Muscle layer of duodenum (tissue), 2 donors: ENCODE measurements at regions not wholly inside any gene's neighbourhood (a gene's known extent, or its start where the extent isn't known, plus 50 kb on each side); places are given as distances from the start of the nearest gene placed in this dataset.

Source experiments
- H3K27ac ChIP-seq: one replicate; pipeline ENCODE4 v1.7.0; 2013; ENCODE audit warnings: mild to moderate bottlenecking, low read length
- H3K27me3 ChIP-seq: one replicate; pipeline ENCODE4 v1.7.0; 2013; ENCODE audit warnings: low read depth, mild to moderate bottlenecking, control low read depth, low read length
- H3K36me3 ChIP-seq, 2 donors: one replicate each; pipeline ENCODE4 v1.7.0; 2013; ENCODE audit warnings: low read length in 2 of 2, control low read depth in 1 of 2, mild to moderate bottlenecking in 1 of 2; ENCODE audit not compliant: insufficient read depth in 2 of 2, control insufficient read depth in 1 of 2
- H3K4me1 ChIP-seq, 2 donors: one replicate each; pipeline ENCODE4 v1.7.0; 2013; ENCODE audit warnings: low read length in 2 of 2, mild to moderate bottlenecking in 2 of 2, control low read depth in 1 of 2, moderate library complexity in 1 of 2; ENCODE audit not compliant: insufficient read depth in 2 of 2, control insufficient read depth in 1 of 2
- H3K4me3 ChIP-seq, 2 donors: one replicate each; pipeline ENCODE4 v1.7.0; 2013; ENCODE audit warnings: low read length in 2 of 2, low read depth in 1 of 2, mild to moderate bottlenecking in 1 of 2
- H3K9me3 ChIP-seq, 2 donors: one replicate each; pipeline ENCODE4 v1.7.0; 2013; ENCODE audit warnings: low read length in 2 of 2, control low read depth in 1 of 2, mild to moderate bottlenecking in 1 of 2; ENCODE audit not compliant: control insufficient read depth in 1 of 2
- donor health status: healthy.

GRCh38 chr2:121088251-121089165 is 196.5 kb downstream of the TFCP2L1 start:
- Histone ChIP-seq H3K4me3 (no peak overlapping the region), H3K27me3 (no peaks in the 10 kb centered on the region), H3K4me1 (no peaks in the 10 kb centered on the region)

DNA sequence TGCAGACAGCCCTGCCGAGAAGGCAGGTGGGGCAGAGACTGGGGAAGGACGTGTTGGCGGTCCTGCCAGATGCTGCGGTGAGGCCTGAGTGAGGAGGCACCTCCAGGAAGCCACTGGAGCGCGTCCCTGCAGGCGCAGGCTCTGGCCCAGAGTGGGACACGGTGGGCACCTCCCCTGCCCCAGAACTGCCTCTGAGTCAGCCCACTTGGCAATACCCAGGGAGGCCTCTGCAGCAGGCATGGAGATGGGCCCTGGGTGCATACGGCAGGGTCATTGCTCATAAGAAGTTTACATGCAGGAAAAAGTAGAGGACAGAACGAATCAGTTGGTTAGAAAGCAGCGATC is 195.9 kb downstream of the TFCP2L1 start:
- no peak overlapping the region for H3K27ac ChIP-seq
- no peaks in the 10 kb centered on the region for H3K4me1 ChIP-seq
- no peaks in the 10 kb centered on the region for H3K9me3 ChIP-seq
- no peaks in the 10 kb centered on the region for H3K27me3 ChIP-seq
- H3K4me3 ChIP-seq: no peak overlapping the region
- H3K36me3 ChIP-seq: no peaks in the 10 kb centered on the region

More at GRCh38 chr2:121088251-121089165, 196.5 kb downstream of the TFCP2L1 start:
- no peaks in the 10 kb centered on the region for H3K9me3 ChIP-seq
- no peak overlapping the region for H3K27ac ChIP-seq
- H3K36me3 ChIP-seq: no peaks in the 10 kb centered on the region

DNA sequence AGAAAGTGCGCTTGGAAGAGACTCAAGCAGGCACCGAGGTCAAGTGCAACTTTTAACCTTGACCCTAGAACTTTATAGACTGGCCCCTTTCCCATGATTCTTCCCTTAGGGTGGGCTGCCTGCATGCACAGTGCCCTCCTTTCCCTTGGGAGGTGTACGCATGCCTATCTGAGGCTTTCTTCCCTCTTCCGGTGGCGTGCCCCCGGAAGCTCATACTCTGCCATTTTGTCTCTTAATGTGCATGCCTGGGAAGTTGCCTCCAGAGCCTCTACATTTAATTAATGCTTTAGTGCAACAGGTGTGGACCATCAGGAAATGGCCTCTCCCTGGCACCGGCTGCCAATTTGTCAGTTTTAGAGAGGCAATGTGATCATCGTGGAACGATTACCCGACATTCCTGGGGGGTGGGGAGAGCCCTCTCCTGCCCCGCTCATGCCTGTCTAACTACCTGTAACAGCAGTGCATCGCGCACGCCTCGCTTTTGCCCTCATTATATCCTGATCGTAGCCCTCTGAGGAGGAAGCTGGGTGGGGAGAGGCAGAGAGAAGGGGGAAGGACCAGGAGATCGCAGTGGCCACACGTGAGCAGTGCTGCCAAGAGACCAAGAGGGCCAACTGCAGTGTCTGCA is 194.8 kb downstream of the TFCP2L1 start:
- no peaks in the 10 kb centered on the region for H3K9me3 ChIP-seq
- no peaks in the 10 kb centered on the region for H3K4me1 ChIP-seq
- H3K27ac ChIP-seq: no peak overlapping the region
- H3K36me3 ChIP-seq: no peaks in the 10 kb centered on the region
- no peak overlapping the region for H3K4me3 ChIP-seq
- no peaks in the 10 kb centered on the region for H3K27me3 ChIP-seq

DNA sequence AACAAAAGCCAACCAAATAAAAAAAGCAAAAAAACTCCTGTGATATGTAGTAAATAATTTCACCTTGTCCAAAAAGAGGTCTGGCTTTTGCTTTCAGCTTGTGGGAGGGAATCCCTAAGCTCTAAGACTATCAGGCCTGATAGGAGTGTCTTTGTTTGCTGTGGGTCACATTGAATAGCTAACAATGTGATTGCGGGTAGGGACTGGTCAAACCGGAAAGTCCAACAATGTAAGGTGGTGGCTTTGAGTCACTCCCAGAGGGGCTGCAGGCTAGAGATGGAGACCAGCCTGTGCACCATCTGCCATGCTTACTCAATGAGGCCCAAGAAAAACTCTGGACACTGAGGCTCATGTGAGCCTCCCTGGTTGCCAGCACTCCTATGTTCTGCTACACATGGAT is 192.9 kb downstream of the TFCP2L1 start:
- H3K4me1 ChIP-seq: no peaks in the 10 kb centered on the region
- H3K27ac ChIP-seq: no peak overlapping the region
- no peaks in the 10 kb centered on the region for H3K36me3 ChIP-seq
- H3K9me3 ChIP-seq: no peaks in the 10 kb centered on the region
- H3K27me3 ChIP-seq: no peaks in the 10 kb centered on the region
- no peak overlapping the region for H3K4me3 ChIP-seq

- Histone ChIP-seq H3K9me3 (no peaks in the 10 kb centered on the region), H3K4me1 (no peaks in the 10 kb centered on the region), H3K27ac (no peak overlapping the region)
Observed at GRCh38 chr2:121093692-121094091, 191.3 kb downstream of the TFCP2L1 start.

DNA sequence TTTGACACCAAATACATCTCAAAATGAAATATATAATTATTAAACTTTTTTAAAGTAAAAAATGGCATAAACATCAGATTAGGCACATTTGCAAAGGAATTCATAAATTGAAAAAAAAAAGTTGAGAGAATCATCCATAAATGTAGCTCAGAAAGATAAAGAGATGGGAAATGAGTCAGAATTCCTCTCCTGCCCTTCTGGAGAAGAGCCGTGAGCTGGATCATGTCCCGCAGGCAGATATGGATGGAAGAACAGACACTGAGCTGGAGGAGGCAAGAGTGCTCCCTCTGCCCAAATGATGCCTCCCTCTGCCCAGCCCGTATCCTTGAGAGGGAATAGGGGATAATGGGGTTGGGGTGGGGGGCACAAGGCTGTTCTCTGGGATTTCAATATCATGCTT is 190.9 kb downstream of the TFCP2L1 start:
- no peaks in the 10 kb centered on the region for H3K9me3 ChIP-seq
- H3K27ac ChIP-seq: no peak overlapping the region
- no peaks in the 10 kb centered on the region for H3K4me1 ChIP-seq
- no peak overlapping the region for H3K4me3 ChIP-seq
- H3K27me3 ChIP-seq: no peaks in the 10 kb centered on the region
- no peaks in the 10 kb centered on the region for H3K36me3 ChIP-seq

More at GRCh38 chr2:121093692-121094091, 191.3 kb downstream of the TFCP2L1 start:
- Histone ChIP-seq H3K27me3 (no peaks in the 10 kb centered on the region), H3K4me3 (no peak overlapping the region), H3K36me3 (no peaks in the 10 kb centered on the region)

DNA sequence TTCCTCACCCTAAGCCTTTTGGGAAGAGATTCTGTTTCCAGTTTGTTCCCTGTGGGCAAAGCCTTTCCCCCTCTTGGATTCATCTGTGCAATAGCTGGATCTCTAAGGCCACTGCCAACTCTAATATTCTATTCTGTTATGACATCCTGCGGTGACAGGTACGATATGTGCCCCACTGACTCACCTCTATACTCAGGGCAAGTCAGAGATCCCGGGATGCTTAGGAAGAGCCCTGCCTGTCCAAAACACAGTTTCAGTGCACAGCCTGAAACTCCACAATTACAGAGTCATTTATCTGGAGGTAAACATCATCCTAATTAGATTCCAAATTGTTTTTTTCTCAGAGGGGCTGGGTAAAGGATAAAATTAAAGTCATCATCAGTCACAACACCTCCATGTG is 190.2 kb downstream of the TFCP2L1 start:
- Histone ChIP-seq H3K27me3 (no peaks in the 10 kb centered on the region), H3K36me3 (no peaks in the 10 kb centered on the region), H3K27ac (no peak overlapping the region), H3K4me3 (no peak overlapping the region), H3K4me1 (peaks cover 0 to 2% of the 10 kb centered on the region in 2 donors), H3K9me3 (no peaks in the 10 kb centered on the region)

- no peak overlapping the region for H3K27ac ChIP-seq
- no peaks in the 10 kb centered on the region for H3K27me3 ChIP-seq
- H3K4me3 ChIP-seq: no peak overlapping the region
- H3K36me3 ChIP-seq: no peaks in the 10 kb centered on the region
- peaks cover 0 to 2% of the 10 kb centered on the region in 2 donors for H3K4me1 ChIP-seq
- H3K9me3 ChIP-seq: no peaks in the 10 kb centered on the region
Observed at GRCh38 chr2:121095257-121096080, 189.5 kb downstream of the TFCP2L1 start.

DNA sequence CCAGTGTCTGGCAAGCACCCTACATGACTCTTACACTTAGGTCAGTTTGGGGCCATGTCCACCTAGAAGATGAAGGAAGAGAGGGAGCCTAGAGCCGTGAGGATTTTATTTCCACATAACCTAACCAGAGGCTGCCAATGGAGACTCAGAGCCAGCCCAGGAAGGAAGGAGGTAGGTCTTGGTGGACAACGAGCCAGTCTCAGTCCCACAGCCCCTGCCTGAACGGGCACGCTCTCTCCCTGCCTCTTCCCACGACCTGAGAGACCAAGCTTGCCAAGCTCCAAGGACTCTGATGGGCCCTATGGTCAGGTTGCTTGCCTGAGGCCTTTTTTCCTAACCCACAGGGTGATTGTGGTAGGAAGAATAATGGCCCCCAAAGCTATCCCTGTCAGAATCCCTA is 188.4 kb downstream of the TFCP2L1 start:
- Histone ChIP-seq H3K27me3 (no peaks in the 10 kb centered on the region), H3K4me3 (no peak overlapping the region), H3K27ac (no peak overlapping the region), H3K9me3 (no peaks in the 10 kb centered on the region), H3K36me3 (no peaks in the 10 kb centered on the region), H3K4me1 (peaks cover 0 to 2% of the 10 kb centered on the region in 2 donors)

DNA sequence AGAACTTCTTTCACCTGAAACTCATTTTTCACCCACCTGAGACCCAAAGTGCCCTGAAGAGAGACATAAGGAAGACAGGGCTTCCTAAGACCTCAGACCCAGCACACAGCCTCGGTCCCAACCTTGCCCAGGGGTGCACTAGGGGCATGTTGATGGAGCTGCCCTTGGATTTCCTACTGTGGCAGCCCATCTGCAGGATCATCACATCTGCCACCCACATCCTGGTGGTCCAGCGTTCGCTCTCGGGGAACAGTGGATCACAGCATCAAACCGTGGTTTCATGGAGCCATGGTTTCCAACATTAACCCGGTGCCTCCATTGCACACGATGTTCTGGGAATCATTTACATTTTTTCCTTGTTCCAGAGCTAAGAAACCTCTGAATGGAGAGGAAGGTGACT is 186.4 kb downstream of the TFCP2L1 start:
- Histone ChIP-seq H3K4me3 (no peak overlapping the region), H3K4me1 (peaks cover 0 to 2% of the 10 kb centered on the region in 2 donors), H3K27me3 (no peaks in the 10 kb centered on the region), H3K36me3 (no peaks in the 10 kb centered on the region), H3K27ac (no peak overlapping the region), H3K9me3 (no peaks in the 10 kb centered on the region)
